ENCODE measurements at regions not wholly inside any gene's neighbourhood (a gene's known extent, or its start where the extent isn't known, plus 50 kb on each side); places are given as distances from the start of the nearest gene placed in this dataset.

GRCh38 chr1:178620584-178621475 lies 104.2 kb upstream of the RALGPS2 start:
- no peak overlapping the region for H3K4me3 ChIP-seq (ENCODE audit: insufficient read length, low read depth)
- H3K4me1 ChIP-seq (ENCODE audit: insufficient read depth, insufficient read length): no peaks in the 10 kb centered on the region
- no peaks in the 10 kb centered on the region for H3K27me3 ChIP-seq (ENCODE audit: insufficient read depth, insufficient read length)
- no peak overlapping the region for H3K9ac ChIP-seq (ENCODE audit: insufficient read length, low read depth)
- peaks cover 4% of the 10 kb centered on the region; the same call in 1 of the 2 replicates for H3K9me3 ChIP-seq (ENCODE audit: insufficient read depth, low read length)
- DNase-seq (ENCODE audit: low read depth, low spot score): no peak
- no peaks in the 10 kb centered on the region for H3K36me3 ChIP-seq (ENCODE audit: insufficient read depth, insufficient read length, low read length)
- no peak for TF ChIP-seq SUZ12 (IDR thresholded peaks at IDR 0.05; ENCODE audit: extremely low read depth, insufficient read depth, insufficient read length)
- no peak for TF ChIP-seq YY1 (IDR thresholded peaks at IDR 0.05; ENCODE audit: insufficient read depth, insufficient read length)
- TF ChIP-seq ZNF274 (IDR thresholded peaks at IDR 0.05; ENCODE audit: low read depth, low read length): no peak

DNA sequence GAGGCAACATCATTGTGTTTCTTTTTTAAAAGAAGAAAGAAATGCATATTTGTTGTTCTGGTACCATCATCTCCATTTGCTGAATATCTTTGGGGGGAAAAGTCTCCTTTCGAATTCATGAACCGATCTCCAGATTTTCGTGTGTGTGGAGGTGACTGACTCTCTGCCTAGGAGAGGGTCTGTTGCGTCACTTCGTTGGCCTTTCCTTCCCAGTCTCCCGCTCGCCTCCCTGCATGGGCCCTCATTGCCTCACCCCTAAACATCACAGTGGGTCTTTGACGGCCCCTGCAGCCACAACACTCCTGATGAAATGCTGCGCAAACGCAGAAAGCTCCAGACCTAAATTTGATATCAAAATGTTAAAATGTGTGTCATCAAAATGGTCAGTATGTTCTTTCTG lies 103.2 kb upstream of the RALGPS2 start:
- H3K27me3 ChIP-seq (ENCODE audit: insufficient read depth, insufficient read length): no peaks in the 10 kb centered on the region
- no peak overlapping the region for H3K4me3 ChIP-seq (ENCODE audit: insufficient read length, low read depth)
- H3K36me3 ChIP-seq (ENCODE audit: insufficient read depth, insufficient read length, low read length): no peaks in the 10 kb centered on the region
- peaks cover 4% of the 10 kb centered on the region; the same call in 1 of the 2 replicates for H3K9me3 ChIP-seq (ENCODE audit: insufficient read depth, low read length)
- TF ChIP-seq ZNF274 (IDR thresholded peaks at IDR 0.05; ENCODE audit: low read depth, low read length): no peak
- no peak for TF ChIP-seq SUZ12 (IDR thresholded peaks at IDR 0.05; ENCODE audit: extremely low read depth, insufficient read depth, insufficient read length)
- no peak for TF ChIP-seq YY1 (IDR thresholded peaks at IDR 0.05; ENCODE audit: insufficient read depth, insufficient read length)
- no peaks in the 10 kb centered on the region for H3K4me1 ChIP-seq (ENCODE audit: insufficient read depth, insufficient read length)
- no peak overlapping the region for H3K9ac ChIP-seq (ENCODE audit: insufficient read length, low read depth)
- no peak for DNase-seq (ENCODE audit: low read depth, low spot score)

GRCh38 chr1:178625695-178626094 lies 99.3 kb upstream of the RALGPS2 start:
- Histone ChIP-seq H3K4me3 (ENCODE audit: insufficient read length, low read depth) (no peak overlapping the region), H3K9me3 (ENCODE audit: insufficient read depth, low read length) (peaks cover under 1% of the 10 kb centered on the region; the same call in 1 of the 2 replicates), H3K9ac (ENCODE audit: insufficient read length, low read depth) (no peak overlapping the region), H3K27me3 (ENCODE audit: insufficient read depth, insufficient read length) (no peaks in the 10 kb centered on the region), H3K36me3 (ENCODE audit: insufficient read depth, insufficient read length, low read length) (no peaks in the 10 kb centered on the region), H3K4me1 (ENCODE audit: insufficient read depth, insufficient read length) (no peaks in the 10 kb centered on the region)
- TF ChIP-seq YY1 (IDR thresholded peaks at IDR 0.05; ENCODE audit: insufficient read depth, insufficient read length) (no peak), SUZ12 (IDR thresholded peaks at IDR 0.05; ENCODE audit: extremely low read depth, insufficient read depth, insufficient read length) (no peak), ZNF274 (IDR thresholded peaks at IDR 0.05; ENCODE audit: low read depth, low read length) (no peak)
- DNase-seq (ENCODE audit: low read depth, low spot score): no peak

DNA sequence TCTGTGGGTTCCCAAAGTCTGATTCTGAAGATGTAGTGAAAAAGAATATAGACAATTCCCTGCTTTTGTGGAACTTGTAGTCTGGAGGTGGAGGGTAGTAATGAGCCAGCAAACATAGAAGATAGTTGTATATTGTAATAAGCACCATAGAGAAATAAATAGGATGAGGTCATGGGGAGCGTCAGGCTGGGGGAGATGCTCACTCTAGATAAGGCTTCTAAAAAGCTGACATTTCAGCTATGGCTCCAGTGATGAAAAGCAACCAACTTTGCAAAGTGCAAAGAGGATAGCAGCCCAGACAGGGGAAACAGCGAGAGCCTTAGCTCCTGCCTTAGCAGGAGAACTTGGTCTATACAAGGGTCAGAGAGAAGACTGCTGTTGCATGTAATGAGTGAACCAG lies 98.0 kb upstream of the RALGPS2 start:
- DNase-seq (ENCODE audit: low read depth, low spot score): no peak
- H3K4me1 ChIP-seq (ENCODE audit: insufficient read depth, insufficient read length): no peaks in the 10 kb centered on the region
- H3K4me3 ChIP-seq (ENCODE audit: insufficient read length, low read depth): no peak overlapping the region
- H3K9ac ChIP-seq (ENCODE audit: insufficient read length, low read depth): no peak overlapping the region
- H3K27me3 ChIP-seq (ENCODE audit: insufficient read depth, insufficient read length): no peaks in the 10 kb centered on the region
- no peak for TF ChIP-seq SUZ12 (IDR thresholded peaks at IDR 0.05; ENCODE audit: extremely low read depth, insufficient read depth, insufficient read length)
- no peak for TF ChIP-seq YY1 (IDR thresholded peaks at IDR 0.05; ENCODE audit: insufficient read depth, insufficient read length)
- no peak for TF ChIP-seq ZNF274 (IDR thresholded peaks at IDR 0.05; ENCODE audit: low read depth, low read length)
- no peaks in the 10 kb centered on the region for H3K9me3 ChIP-seq (ENCODE audit: insufficient read depth, low read length)
- no peaks in the 10 kb centered on the region for H3K36me3 ChIP-seq (ENCODE audit: insufficient read depth, insufficient read length, low read length)

DNA sequence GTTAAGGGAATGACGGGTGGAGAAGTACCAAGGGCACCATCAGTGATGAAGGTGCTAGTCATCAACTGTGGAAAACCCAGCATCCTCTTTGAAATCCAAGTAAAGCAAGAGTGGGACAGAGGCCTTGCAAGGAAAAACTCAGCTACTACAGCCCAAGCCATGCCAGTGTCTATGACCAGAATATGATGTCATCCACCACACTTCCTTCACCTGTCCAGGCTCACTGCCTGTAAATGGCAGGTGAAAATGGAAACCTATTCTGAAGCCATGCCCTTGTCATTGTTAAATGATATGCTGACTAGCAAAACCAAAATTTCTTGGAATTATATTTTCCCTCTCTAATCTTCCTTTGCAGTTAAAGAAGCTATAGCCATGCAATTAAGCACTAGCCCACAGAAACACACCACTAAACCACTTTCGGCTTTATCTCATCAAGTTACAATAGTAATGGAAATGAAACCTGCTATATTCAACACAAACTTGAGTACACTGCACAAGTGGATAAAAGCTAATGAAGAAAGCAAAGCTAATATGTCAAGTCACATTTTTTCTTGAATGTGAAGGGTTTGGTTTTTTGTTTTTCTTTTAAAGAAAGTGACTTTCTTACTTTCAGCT lies 96.3 kb upstream of the RALGPS2 start:
- Histone ChIP-seq H3K36me3 (ENCODE audit: insufficient read depth, insufficient read length, low read length) (no peaks in the 10 kb centered on the region), H3K9me3 (ENCODE audit: insufficient read depth, low read length) (no peaks in the 10 kb centered on the region), H3K4me3 (ENCODE audit: insufficient read length, low read depth) (no peak overlapping the region), H3K4me1 (ENCODE audit: insufficient read depth, insufficient read length) (no peaks in the 10 kb centered on the region), H3K9ac (ENCODE audit: insufficient read length, low read depth) (no peak overlapping the region), H3K27me3 (ENCODE audit: insufficient read depth, insufficient read length) (no peaks in the 10 kb centered on the region)
- DNase-seq (ENCODE audit: low read depth, low spot score): no peak
- TF ChIP-seq SUZ12 (IDR thresholded peaks at IDR 0.05; ENCODE audit: extremely low read depth, insufficient read depth, insufficient read length) (no peak), ZNF274 (IDR thresholded peaks at IDR 0.05; ENCODE audit: low read depth, low read length) (no peak), YY1 (IDR thresholded peaks at IDR 0.05; ENCODE audit: insufficient read depth, insufficient read length) (no peak)

DNA sequence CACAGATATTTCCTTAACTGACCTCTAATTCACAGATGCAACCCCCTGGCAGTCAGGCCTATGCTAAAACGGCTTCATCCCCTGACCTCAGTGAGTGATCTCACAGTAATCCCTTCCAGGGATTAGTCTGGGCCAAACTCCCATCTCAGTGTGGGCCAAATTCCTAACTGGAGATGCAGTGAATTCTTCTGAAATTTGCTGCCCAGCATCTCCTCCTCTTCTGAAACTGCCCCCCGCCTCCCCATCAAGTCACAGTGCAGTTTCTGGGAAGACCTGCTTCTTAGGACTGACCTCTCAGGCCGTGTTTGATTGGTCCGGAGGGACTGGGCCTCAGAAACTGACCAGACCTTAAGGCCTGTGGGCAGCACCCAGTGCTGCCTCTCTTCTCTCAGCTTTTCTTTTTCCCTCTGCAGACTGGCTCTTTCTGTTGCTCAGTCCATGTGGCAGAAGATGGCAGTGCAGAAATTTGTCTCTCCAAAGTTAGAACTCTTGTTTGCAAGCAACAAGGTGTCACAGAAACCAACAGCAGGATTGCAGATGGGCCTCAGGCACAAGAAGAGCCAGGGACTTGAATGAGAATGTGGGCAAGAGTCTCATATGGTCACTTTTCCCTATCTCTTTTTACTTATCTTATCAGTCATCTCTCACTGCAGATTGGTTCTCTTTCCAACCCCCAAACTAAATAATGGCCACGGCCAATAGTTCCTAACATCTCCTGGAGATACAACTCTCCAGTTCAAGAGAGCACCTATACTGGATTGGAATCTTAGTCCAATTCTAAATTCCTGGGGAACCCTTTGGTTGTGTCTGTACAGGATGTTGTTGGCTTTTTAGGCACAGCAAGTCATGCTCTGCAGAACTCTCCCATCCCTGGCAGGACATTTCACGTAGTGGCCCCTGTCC lies 95.5 kb upstream of the RALGPS2 start:
- H3K9me3 ChIP-seq (ENCODE audit: insufficient read depth, low read length): no peaks in the 10 kb centered on the region
- peak; percentile 70 for DNase-seq (ENCODE audit: low read depth, low spot score)
- no peaks in the 10 kb centered on the region for H3K27me3 ChIP-seq (ENCODE audit: insufficient read depth, insufficient read length)
- no peak overlapping the region for H3K9ac ChIP-seq (ENCODE audit: insufficient read length, low read depth)
- no peak overlapping the region for H3K4me3 ChIP-seq (ENCODE audit: insufficient read length, low read depth)
- TF ChIP-seq SUZ12 (IDR thresholded peaks at IDR 0.05; ENCODE audit: extremely low read depth, insufficient read depth, insufficient read length): no peak
- no peak for TF ChIP-seq YY1 (IDR thresholded peaks at IDR 0.05; ENCODE audit: insufficient read depth, insufficient read length)
- no peak for TF ChIP-seq ZNF274 (IDR thresholded peaks at IDR 0.05; ENCODE audit: low read depth, low read length)
- no peaks in the 10 kb centered on the region for H3K4me1 ChIP-seq (ENCODE audit: insufficient read depth, insufficient read length)
- H3K36me3 ChIP-seq (ENCODE audit: insufficient read depth, insufficient read length, low read length): no peaks in the 10 kb centered on the region
